ENCODE measurements at regions not wholly inside any gene's neighbourhood (a gene's known extent, or its start where the extent isn't known, plus 50 kb on each side); places are given as distances from the start of the nearest gene placed in this dataset.

DNA sequence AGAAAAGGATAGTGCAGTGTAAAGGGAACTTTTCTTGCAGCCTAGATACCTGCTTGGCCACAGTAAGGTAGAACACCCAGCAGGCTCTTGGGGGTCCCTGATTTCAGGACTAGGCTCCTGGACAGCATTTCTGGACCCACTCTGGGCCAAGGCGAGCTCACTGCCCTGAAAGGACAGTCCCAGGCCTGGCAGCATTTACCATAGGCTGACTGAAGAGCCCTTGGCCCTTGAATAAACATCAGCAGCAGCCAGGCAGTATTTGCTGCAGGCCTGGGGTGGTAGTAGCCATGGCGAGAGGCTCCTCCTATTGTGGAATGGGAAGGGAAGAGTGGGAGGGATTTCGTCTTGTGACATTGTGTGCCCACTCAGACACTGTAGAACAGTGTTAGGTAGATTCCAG, 529.2 kb downstream of the TUSC7 start:
- ChIA-PET POLR2A (ENCODE audit: partially characterized antibody) (interaction anchor here (0.9 kb wide), 1 partner anchor 11 kb away, joined by 3 read pairs; no protein-coding TSS in a partner anchor), CTCF (ENCODE audit: partially characterized antibody) (interaction anchor here (1.2 to 1.6 kb wide), 2 partner anchors 180 to 467 kb away, joined by 3 to 4 read pairs; no protein-coding TSS in a partner anchor)
- FAIRE-seq (no peak), DNase-seq (ENCODE audit: low read depth in 1 of 2, low spot score in 2 of 2) (no peak)
- no peak overlapping the region for H3K18ac ChIP-seq (ENCODE audit: extremely low read depth, low read length)
- H3K79me2 ChIP-seq (ENCODE audit: control insufficient read depth in 1 of 2, insufficient read depth in 2 of 2, low read length in 2 of 2), result no peaks in the 10 kb centered on the region
- no peak overlapping the region for H2AFZ ChIP-seq (ENCODE audit: low read length)
- H2AK5ac ChIP-seq (ENCODE audit: low read depth, low read length), result no peak overlapping the region
- no peak overlapping the region for H2BK120ac ChIP-seq (replicated peaks; ENCODE audit: low read depth, low read length)
- no peaks in the 10 kb centered on the region for H3K79me1 ChIP-seq (ENCODE audit: low read depth, low read length)
- no peaks in the 10 kb centered on the region for H3K36me3 ChIP-seq (ENCODE audit: control insufficient read depth in 2 of 4, insufficient read depth in 4 of 4, low read length in 3 of 4)
- no peak overlapping the region for H2BK20ac ChIP-seq (ENCODE audit: low read length)
- no peak overlapping the region for H4K5ac ChIP-seq (ENCODE audit: insufficient read length, low read depth, low read length)
- H3K9me3 ChIP-seq (ENCODE audit: insufficient read depth in 2 of 2, low read depth in 1 of 2, low read length in 1 of 2), result no peaks in the 10 kb centered on the region
- no peak overlapping the region for H3K4me2 ChIP-seq (ENCODE audit: insufficient read depth in 1 of 2, low read depth in 2 of 2, low read length in 2 of 2)
- H3K23me2 ChIP-seq (ENCODE audit: low read depth, low read length), result no peaks in the 10 kb centered on the region
- H3K27me3 ChIP-seq (replicated peaks in 1 of 4; ENCODE audit: control insufficient read depth in 3 of 4, extremely low read depth in 1 of 4, insufficient read depth in 3 of 4, low read length in 3 of 4), result no peaks in the 10 kb centered on the region
- no peak overlapping the region for H3K27ac ChIP-seq (ENCODE audit: low read depth, low read length)
- no peak overlapping the region for H2BK12ac ChIP-seq (ENCODE audit: low read depth, low read length)
- H3K4me1 ChIP-seq (replicated peaks in 1 of 4; ENCODE audit: control insufficient read depth in 3 of 4, insufficient read depth in 4 of 4, low read length in 3 of 4), result 0 out of 7 replicates have a peak, but pooled peaks cover 0 to 2% (median 0%) of the 10 kb centered on the region in 4 experiments
- WGBS, 2 experiments (ENCODE audit: extremely low coverage in 1 of 2, insufficient coverage in 1 of 2, insufficient read length in 1 of 2, insufficient replicate concordance in 2 of 2, low coverage in 1 of 2, low lambda C conversion rate in 2 of 2, missing lambda C conversion rate in 1 of 2), result 86% methylated on average over 3 of the region's 3 CpGs; no CpG with 5 or more reads in 1 of the 2 experiments
- H4K20me1 ChIP-seq (replicated peaks in 1 of 2; ENCODE audit: control insufficient read depth in 1 of 2, insufficient read depth in 2 of 2, low read length in 2 of 2), result no peaks in the 10 kb centered on the region
- no peak overlapping the region for H2BK5ac ChIP-seq (ENCODE audit: low read depth, low read length)
- no peak overlapping the region for H3K9ac ChIP-seq (replicated peaks in 1 of 4; ENCODE audit: extremely low read depth in 1 of 4, low read depth in 3 of 4, low read length in 3 of 4)
- no peak for TF ChIP-seq CTBP2 (IDR thresholded peaks at IDR 0.05; ENCODE audit: borderline replicate concordance, insufficient read depth, insufficient read length, low read length)
- TF ChIP-seq SRF (IDR thresholded peaks at IDR 0.05; ENCODE audit: low read depth, low read length), result no peak
- H3K23ac ChIP-seq (ENCODE audit: insufficient read length), result no peak overlapping the region
- no peak overlapping the region for H3K14ac ChIP-seq (ENCODE audit: insufficient read length)
- no peak overlapping the region for H4K8ac ChIP-seq (ENCODE audit: extremely low read depth, insufficient read depth, low read length)
- no peak overlapping the region for H2BK15ac ChIP-seq (ENCODE audit: low read length)
- H3K4ac ChIP-seq (replicated peaks; ENCODE audit: insufficient read length, low read depth, low read length), result no peak overlapping the region
- H3K56ac ChIP-seq (replicated peaks; ENCODE audit: insufficient read length, low read depth, low read length), result no peak overlapping the region
- no peak overlapping the region for H4K91ac ChIP-seq (replicated peaks; ENCODE audit: insufficient read length, low read length)
- H3K4me3 ChIP-seq (ENCODE audit: extremely low read depth in 1 of 4, insufficient read depth in 2 of 4, low read depth in 3 of 4, low read length in 4 of 4), result no peak overlapping the region
